ENCODE measurements at regions not wholly inside any gene's neighbourhood (a gene's known extent, or its start where the extent isn't known, plus 50 kb on each side); places are given as distances from the start of the nearest gene placed in this dataset.

- DNase-seq (ENCODE audit: low read depth): no peak
These were observed 251.9 kb downstream of the EPM2A start for GRCh38 chr6:145483191-145483996.

DNA sequence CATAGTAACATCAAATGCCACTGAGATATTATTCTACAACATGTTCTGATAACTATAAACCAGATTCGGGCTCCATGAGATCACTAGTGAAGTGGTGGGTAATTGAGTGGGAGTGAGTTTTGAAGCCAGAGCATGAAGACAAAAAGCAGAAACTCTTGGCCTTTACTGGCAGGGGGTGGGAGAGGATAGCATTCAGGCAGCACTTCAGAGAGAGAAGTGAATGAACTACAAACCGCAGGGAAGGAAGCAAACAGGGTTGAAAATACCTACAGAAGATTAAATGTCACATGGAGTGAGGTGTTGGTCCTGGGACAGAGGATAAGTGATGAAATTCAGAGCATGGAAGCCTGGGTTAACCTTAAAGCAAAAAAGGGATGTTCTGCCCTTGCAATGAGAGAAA, 250.0 kb downstream of the EPM2A start:
- DNase-seq (ENCODE audit: low read depth): no peak

DNA sequence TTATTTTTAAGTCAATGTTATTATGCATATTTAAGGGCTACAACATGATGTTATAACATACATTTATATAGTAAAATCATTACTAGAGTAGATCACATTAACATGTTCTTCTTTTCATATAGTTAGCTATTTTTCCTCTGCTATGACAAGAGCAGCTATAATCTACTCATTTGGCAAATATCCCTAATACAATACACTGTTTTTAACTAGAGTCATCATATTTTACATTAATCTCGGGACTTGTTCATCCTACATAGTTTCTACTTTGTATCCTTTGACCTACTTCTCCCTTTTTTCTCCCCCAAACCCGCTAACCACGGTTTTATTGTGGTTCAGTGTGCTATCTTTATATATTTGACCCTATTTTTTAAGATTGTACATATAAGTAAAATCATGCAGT, 249.0 kb downstream of the EPM2A start:
- DNase-seq (ENCODE audit: low read depth): no peak

DNA sequence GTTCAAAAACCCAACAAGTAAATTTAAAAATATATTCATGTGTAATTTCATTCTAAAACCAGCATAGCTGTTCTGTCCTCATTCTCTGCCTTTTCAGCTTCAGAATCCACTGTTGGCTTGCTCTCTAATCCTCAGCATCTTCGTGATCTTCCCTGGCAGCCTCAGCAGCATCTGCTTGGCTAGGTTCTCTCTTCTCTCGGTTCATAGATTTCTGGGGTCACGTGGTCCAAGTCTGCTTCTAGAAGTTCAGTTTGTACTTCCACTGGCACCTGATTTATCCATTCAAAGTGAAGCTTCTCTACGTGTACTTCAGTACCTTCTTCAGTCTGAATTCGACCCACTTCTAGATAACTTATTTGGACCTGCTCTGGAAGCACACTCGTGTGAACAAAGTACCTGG, 245.7 kb downstream of the EPM2A start:
- DNase-seq (ENCODE audit: low read depth): no peak

GRCh38 chr6:145490068-145490467, 245.3 kb downstream of the EPM2A start:
- no peak for DNase-seq (ENCODE audit: low read depth)

- DNase-seq (ENCODE audit: low read depth): no peak
These were observed 244.2 kb downstream of the EPM2A start for GRCh38 chr6:145491126-145491525.

DNA sequence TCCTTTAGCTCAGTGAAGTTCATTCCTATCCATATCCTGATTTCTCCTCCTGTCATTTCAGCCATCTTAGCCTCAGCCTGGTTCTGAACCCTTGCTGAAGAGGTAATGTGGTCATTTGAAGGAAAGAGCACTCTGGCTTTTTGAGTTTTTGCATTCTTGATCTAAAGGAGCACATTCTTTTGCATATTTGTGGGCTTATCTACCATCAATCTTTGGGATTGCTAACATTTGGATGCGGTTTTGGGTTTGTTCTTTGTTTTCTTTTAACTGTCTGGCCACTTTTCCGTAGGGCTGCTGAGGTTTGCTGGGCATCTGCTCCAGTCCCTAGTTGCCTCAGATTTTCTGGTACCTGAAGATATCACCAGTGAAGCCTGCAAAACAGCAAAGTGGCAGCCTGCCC, 238.3 kb downstream of the EPM2A start:
- no peak for DNase-seq (ENCODE audit: low read depth)

GRCh38 chr6:145498425-145498824, 236.9 kb downstream of the EPM2A start:
- no peak for DNase-seq (ENCODE audit: low read depth)

GRCh38 chr6:145502416-145502815, 232.9 kb downstream of the EPM2A start:
- no peak for DNase-seq (ENCODE audit: low read depth)

GRCh38 chr6:145506136-145506535, 229.2 kb downstream of the EPM2A start:
- no peak for DNase-seq (ENCODE audit: low read depth)

DNA sequence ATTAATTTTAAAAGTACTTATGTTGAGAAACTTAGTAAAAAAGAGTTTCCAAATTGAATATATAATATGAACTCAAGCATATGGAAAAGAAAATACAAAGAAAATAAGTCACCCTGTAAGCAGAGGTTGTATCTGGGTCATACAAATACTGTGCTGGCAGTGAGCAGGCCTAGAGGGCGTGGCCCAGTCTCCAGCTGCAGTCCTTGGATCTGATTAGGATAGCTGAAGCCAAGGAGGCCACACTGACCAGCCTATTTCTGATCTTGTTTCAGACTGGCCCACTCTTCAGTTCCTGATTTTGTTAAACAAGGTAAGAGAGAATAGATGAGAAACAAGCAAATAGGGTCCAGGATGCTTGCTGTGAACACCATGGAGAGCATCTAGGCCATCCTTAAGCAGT, 228.8 kb downstream of the EPM2A start:
- no peak for DNase-seq (ENCODE audit: low read depth)

DNA sequence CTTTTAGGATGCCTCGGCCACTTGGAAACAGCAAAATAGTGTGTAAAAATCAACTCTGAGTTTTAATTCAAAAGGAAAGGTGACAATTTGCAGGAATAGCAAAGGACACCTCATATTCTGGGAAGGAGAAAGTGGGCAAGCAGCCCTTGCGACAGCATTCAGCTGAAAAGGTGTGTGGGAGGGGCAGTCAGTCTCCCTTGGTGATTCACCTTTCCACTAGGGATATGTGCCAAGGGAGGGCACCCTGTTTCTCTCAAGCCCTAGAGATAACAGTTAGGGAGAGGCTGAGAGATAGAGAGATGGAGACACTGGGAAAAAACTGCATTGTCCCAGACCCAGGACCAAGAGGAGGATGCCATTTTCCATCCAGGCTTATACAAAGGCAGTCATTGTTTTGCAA, 228.1 kb downstream of the EPM2A start:
- DNase-seq (ENCODE audit: low read depth): no peak

DNA sequence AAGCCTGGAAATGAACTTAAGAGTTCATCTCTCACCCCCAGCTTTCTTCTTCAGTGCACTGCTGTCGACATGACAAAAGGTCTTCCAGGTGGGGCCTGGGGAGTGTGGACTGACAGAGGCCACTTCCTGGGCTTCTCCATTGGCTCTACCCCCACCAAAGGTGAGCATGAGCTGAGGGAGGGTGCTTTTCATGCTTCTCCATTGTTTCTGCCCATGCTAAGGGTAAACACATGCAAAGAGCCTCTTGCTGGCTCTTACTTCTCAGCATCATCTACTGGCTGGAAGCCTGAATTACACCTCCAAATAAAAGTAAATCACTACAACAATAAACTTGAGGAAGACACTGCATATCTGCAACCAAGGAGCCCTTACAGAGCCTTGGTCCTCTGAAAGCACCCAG, 227.2 kb downstream of the EPM2A start:
- no peak for DNase-seq (ENCODE audit: low read depth)

DNA sequence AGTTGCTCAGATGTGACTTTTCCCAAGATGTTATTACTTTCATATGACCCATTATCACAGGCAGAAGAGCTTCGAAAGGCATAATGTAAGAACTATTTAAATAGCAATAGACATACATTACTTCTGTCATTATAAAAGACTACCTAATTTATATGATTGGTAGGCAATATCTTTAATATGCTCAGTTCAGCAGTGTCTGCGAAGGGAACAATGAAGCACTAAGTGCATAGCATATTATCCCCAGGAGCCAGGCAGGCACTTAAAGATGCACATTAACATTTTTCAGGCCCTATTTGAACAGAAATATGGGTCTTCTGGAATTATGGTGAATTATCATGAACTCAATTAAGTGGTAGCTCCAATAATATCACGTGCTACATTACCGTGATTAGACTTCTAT, 217.8 kb downstream of the EPM2A start:
- DNase-seq (ENCODE audit: low read depth): no peak

- DNase-seq (ENCODE audit: low read depth): no peak
These were observed 210.3 kb downstream of the EPM2A start for GRCh38 chr6:145525038-145525437.

GRCh38 chr6:145529582-145529981, 205.7 kb downstream of the EPM2A start:
- no peak for DNase-seq (ENCODE audit: low read depth)

DNA sequence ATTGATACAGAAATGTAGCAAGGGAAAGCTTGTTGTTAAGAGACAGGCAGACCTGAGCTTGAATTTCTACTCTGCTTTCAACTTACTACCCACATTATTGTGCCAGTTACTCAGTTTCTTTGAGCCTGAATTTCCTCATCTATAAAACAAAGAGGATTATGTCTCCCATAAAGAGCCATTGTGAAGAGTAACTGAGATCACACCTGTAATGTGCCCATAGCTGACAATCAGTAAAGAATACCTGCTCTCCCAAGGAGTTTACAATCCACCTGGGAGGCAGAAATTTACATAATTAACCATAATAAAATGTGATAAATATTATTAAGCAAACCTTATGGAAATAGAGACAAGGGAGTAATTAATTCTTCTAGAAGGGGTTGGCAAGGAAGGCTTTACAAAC, 204.9 kb downstream of the EPM2A start:
- DNase-seq (ENCODE audit: low read depth): no peak

- no peak for DNase-seq (ENCODE audit: low read depth)
These were observed 204.3 kb downstream of the EPM2A start for GRCh38 chr6:145531032-145531431.

DNA sequence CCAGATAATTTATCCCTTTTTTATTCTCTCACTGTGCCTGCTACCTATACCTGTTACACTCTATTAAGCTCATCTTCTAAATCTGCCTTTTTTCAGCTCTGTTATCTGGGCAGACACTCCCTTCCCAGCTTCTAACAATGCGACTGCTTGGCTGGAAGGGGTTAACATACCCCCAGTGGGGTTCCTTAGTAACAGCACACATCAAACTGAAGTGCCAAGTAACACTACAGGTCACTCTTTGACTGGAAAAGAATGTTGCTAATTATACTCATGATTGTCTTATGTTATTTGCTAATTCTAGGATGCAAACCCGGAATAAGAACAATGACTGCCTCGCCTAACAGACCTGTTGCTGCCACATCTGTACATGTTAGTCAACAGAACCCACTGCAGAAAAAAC, 203.5 kb downstream of the EPM2A start:
- no peak for DNase-seq (ENCODE audit: low read depth)

- no peak for DNase-seq (ENCODE audit: low read depth)
These were observed 203.0 kb downstream of the EPM2A start for GRCh38 chr6:145532361-145532760.

DNA sequence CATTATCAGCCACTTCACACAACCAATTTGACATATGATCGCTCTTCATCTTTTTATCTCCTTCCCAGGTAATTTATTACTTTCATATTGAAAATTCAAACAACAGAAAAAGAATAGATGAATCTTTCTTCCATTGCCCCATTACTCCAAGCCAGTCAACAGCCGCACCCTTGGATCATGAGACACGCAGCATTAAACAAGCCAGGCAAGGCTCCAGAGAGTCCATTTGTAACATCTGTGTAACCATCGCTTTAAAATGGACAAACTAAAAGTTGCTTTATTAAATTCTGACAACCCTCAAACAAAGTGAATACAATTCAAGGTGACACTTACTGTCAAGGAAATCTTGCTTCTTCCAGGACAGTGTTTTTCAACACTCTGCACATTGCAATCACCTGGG, 200.3 kb downstream of the EPM2A start:
- no peak for DNase-seq (ENCODE audit: low read depth)

DNA sequence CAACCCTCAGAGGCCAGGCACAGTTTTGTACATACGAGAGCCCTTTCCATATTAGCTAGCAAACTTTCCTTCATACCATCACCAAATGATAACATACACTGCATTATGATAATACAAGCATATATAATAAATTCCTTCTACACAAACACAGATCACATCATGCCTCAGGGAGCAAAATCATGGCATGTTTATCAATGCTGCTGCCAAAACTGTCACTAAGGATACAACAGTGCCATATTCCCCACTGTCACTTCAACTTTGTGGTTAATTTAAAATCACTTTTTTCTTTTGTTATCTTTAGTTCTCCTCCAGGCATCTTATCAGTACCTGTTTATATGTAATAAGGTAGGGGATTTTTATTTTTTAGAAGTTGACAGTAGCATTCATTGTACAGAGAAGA, 196.3 kb downstream of the EPM2A start:
- DNase-seq (ENCODE audit: low read depth): no peak

DNA sequence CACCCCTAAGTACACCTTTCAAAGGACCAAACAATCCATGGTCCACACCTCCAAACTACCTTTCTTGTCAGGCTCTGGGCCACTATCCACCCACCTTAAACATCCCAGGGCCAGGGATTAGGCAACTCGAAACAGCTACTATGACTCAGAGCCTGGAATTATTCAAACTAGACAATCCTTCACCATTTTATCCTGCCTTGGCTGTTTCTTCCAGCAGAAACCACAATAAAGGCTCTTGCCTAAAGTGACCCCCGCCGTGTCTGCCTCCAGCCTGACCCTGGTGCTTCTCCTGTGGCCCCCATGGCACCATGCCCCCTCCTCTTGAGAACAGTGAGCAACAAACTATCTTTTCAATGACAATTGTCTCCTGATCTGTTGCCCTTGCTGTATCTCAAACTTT, 195.5 kb downstream of the EPM2A start:
- no peak for DNase-seq (ENCODE audit: low read depth)

GRCh38 chr6:145540741-145541140, 194.6 kb downstream of the EPM2A start:
- no peak for DNase-seq (ENCODE audit: low read depth)
